HFF-Myc (cell line): ENCODE measurements at regions not wholly inside any gene's neighbourhood (a gene's known extent, or its start where the extent isn't known, plus 50 kb on each side); places are given as distances from the start of the nearest gene placed in this dataset.

Experiments
- DNase-seq: peaks from one replicate; pipeline ENCODE4 v3.0.0-alpha.2; 2011; ENCODE audit warnings: low read depth; ENCODE audit errors: extremely low read depth
- H3K4me3 ChIP-seq: replicated peaks from 2 replicates; pipeline ENCODE4 v1.5.1; 2011; ENCODE audit warnings: low read depth, mild to moderate bottlenecking, control low read depth, low read length
- TF ChIP-seq, protein P1 (sequence below): IDR thresholded peaks from 2 replicates; pipeline ENCODE4 v1.5.1; 2012; ENCODE audit warnings: mild to moderate bottlenecking, low read depth, low read length, control low read depth; ENCODE audit errors: missing control alignments

DNA sequence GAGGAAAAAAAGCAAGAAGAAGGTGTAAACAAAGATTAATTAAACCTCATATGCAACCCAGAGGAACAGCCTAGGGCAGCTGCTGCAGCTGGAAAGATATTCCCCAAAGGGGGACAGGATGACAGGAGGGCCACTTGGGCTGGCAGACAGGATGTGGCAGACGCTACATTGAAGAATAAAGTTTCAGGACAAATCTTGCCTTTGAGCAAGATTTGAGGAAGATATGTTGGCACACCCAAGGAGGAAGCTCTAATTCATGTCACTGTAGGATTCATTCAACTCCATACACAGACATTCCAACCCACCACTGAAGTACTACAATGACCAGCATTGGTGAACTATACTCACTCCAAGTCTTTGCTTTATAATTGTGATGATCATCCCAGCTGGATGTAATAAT lies 504.0 kb downstream of the SHQ1 start:
- no peak overlapping the region for H3K4me3 ChIP-seq
- TF ChIP-seq, protein P1, sequence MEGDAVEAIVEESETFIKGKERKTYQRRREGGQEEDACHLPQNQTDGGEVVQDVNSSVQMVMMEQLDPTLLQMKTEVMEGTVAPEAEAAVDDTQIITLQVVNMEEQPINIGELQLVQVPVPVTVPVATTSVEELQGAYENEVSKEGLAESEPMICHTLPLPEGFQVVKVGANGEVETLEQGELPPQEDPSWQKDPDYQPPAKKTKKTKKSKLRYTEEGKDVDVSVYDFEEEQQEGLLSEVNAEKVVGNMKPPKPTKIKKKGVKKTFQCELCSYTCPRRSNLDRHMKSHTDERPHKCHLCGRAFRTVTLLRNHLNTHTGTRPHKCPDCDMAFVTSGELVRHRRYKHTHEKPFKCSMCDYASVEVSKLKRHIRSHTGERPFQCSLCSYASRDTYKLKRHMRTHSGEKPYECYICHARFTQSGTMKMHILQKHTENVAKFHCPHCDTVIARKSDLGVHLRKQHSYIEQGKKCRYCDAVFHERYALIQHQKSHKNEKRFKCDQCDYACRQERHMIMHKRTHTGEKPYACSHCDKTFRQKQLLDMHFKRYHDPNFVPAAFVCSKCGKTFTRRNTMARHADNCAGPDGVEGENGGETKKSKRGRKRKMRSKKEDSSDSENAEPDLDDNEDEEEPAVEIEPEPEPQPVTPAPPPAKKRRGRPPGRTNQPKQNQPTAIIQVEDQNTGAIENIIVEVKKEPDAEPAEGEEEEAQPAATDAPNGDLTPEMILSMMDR = no peak
- DNase-seq = no peak

GRCh38 chr3:72343078-72343477 lies 505.2 kb downstream of the SHQ1 start:
- DNase-seq = no peak
- no peak overlapping the region for H3K4me3 ChIP-seq
- TF ChIP-seq, protein P1 = no peak

- no peak for DNase-seq
- no peak overlapping the region for H3K4me3 ChIP-seq
- TF ChIP-seq, protein P1 = no peak
These were observed 505.8 kb downstream of the SHQ1 start for GRCh38 chr3:72342450-72342849.

DNA sequence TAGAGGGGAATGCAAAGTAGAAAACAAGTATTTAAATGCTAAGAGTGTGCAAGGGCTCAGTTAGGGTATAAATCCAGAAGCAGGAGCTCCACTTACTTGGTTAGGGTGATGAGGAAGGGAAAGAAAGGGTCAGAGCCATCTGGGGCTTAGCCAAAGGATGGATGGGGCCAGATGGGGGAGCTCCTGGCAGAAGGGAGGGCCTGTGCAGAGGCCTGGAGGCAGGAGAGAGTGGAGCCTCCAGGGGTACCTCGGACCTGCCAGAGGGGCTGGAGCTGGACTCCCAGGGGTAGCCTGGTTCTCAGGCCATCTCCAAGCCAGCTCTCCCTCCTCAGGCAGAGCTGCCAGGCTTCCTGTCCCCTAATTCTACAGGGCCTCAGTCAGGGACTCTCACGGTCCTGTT lies 506.3 kb downstream of the SHQ1 start:
- DNase-seq = no peak
- TF ChIP-seq, protein P1 = no peak
- no peak overlapping the region for H3K4me3 ChIP-seq

DNA sequence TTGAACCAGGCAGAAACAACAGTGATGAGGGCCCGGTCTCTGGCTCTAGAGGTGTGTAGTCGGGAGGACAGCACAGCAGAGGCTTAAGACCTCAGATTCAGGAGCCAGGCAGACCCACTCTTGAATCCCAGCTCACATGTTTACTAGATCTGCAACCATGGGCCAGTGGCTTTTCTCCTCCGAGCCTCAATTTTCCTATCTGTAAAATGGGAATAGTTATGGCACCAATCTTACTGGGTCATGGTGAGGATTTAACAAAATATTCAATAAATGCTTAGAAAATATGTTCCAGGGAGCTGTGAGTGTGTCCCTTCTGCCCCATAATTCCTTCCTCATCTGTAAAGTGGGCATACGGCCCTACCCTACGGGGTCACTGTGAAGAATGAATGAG lies 506.9 kb downstream of the SHQ1 start:
- TF ChIP-seq, protein P1 = no peak
- DNase-seq = no peak

GRCh38 chr3:72340476-72341379 lies 507.5 kb downstream of the SHQ1 start:
- DNase-seq = no peak
- no peak overlapping the region for H3K4me3 ChIP-seq
- TF ChIP-seq, protein P1 = no peak

More for the DNA sequence above, 506.9 kb downstream of the SHQ1 start:
- no peak overlapping the region for H3K4me3 ChIP-seq
